ENCODE measurements at regions not wholly inside any gene's neighbourhood (a gene's known extent, or its start where the extent isn't known, plus 50 kb on each side); places are given as distances from the start of the nearest gene placed in this dataset.

- no peak for DNase-seq
Observed at GRCh38 chr17:77763575-77763974, 194.9 kb upstream of the TNRC6C start.

DNA sequence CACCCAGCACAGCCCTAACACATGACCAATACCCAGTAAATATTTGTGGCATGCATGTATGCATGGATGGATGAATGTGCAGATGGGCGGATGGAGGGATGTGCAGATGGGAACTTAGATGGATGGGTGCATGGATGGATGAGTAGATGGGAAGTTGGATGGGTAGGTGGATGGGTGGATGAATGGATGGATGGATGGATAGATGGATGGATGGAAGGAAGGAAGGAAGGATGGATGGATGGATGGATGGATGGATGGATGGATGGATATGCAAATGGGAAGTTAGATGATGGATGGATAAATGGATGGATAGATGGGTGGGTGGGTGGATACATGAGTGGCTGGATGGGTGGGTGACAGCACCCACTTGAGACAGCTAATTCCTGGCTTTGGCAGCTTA lies 193.2 kb upstream of the TNRC6C start:
- DNase-seq: no peak

DNA sequence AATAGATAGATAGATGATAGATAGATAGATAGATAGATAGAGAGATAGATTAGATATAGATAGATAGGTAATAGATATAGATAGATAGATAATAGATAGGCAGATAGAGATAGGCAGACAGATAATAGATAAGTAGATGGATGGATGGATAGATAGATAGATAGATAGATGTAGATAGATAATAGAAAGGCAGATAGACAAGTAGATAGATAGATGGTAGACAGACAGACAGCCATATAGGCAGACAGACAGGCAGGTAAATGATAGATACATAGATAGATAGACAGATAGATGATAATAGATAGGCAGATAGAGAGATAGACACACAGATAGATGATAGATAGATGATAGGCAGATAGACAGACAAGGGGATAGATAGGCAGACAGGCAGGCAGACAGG lies 191.4 kb upstream of the TNRC6C start:
- no peak for DNase-seq

- no peak for DNase-seq
Observed at GRCh38 chr17:77768248-77768852, 190.2 kb upstream of the TNRC6C start.

- DNase-seq: no peak
Observed at GRCh38 chr17:77769215-77769614, 189.3 kb upstream of the TNRC6C start.

- no peak for DNase-seq
Observed at GRCh38 chr17:77769762-77770161, 188.7 kb upstream of the TNRC6C start.

DNA sequence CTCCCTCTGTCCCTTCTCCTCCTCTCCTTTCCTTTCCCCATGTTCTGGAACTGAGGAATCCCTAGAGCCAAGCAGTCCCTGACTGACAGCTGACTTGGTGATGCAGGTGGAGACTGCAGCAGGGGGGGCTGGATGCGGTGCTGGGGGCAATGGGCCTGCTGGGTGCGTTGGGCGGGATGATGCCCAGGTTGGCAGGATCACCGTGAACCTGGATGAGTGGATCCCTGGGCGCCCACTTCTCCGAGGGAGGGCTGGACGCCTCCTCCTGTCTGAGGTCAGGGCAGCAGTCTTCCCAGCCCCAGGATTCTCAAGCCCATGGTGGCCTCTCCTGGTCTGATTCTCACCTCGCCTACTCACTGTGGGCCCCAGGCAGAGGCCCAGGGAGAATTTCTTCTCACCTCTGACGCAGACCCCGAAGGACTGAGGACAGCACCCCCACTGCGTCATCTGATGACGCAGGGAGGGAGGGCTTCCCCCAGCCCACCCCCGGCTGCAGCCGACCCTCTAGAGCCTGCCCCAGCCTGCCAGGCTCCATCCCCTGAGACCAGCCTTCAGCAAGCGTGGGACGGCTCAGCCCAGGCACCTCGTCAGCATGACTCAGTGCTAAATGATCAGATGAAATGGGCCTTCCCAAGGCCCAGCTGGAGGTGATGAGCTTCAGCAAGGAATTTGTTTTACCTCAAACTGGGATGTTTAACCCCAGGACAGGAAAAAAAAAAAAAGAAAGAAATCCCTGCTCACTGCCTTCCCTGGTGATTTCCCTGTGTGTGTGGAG lies 188.0 kb upstream of the TNRC6C start:
- no peak for DNase-seq

DNA sequence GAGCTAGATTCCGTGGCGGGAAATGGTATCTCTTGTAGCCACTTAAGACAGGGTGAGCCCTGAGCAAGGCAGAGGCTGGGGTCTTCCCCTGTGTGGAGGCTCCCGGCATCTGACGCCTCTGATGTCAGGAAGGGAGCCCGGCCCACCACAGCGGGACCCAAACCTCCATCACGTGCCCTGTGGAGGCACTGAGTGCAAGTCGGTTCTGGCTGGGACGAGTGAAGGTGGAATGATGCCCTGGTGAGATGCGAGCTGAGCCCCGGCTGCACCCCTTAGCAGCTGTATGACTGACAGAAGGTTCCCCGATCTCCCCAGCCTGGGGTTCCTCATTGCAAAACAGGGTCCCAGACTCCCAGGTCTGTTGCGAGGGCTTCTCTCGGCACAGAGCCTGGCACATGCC lies 187.4 kb upstream of the TNRC6C start:
- DNase-seq: no peak

DNA sequence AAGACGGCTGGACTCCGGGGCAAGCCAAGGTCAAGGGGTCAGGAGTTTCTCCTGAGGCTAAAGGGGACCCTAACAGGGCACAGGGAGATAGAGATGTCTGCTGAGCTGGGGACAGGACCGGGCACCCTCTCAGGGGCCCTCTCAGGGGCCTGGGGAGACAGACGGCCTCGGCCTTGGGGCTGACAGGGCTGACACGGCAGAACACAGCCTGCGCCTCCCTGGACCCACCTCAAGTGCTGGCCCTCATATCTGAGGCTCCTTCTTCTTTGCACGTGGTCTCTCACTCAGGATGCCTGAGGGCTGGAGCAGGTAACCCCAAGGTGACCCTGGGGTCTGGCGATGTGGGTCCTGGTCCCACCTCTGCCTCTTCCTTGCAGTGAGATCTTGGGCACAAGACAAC lies 186.9 kb upstream of the TNRC6C start:
- no peak for DNase-seq

DNA sequence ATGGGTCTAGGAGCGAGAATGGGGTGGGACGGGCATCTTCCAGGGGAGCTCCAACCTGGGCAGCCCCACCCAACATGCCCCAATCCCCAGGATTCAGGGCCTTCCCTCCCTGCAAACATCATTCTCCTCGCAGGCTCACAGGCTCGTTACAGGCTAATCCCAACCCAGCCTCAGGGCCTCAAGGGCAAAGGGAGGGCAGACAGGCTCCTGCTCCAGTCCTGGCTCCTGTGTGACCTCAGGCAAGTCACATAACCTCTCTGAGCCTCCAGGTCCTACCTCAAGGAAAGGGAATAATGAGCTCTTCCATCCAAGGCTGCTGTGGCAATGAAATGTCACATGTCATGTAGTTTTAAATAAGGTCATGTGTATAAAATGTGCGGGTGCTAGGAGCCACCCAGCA lies 186.5 kb upstream of the TNRC6C start:
- DNase-seq: no peak

DNA sequence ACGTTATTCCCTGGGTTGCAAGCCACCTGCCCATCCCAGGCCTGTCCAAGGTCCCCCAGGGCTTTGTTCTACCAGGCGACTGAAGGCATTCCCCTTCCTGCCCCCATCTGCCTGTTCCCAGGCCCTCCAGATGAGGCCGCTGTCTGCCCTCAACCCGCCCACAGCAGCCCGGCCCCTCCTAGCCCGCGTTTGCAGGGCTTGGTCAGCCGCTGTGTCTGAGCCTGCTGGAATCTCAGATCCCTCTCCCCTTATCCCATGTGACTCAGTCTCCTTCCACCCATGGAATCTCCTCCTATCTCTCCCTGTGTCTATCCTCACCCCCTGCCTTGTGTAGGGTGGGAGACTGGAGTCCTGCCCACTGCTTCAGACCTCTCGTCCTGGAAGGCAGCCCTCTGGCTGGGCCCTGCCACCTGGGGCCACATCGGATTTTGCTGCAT lies 186.0 kb upstream of the TNRC6C start:
- DNase-seq: peak; percentile 74

DNA sequence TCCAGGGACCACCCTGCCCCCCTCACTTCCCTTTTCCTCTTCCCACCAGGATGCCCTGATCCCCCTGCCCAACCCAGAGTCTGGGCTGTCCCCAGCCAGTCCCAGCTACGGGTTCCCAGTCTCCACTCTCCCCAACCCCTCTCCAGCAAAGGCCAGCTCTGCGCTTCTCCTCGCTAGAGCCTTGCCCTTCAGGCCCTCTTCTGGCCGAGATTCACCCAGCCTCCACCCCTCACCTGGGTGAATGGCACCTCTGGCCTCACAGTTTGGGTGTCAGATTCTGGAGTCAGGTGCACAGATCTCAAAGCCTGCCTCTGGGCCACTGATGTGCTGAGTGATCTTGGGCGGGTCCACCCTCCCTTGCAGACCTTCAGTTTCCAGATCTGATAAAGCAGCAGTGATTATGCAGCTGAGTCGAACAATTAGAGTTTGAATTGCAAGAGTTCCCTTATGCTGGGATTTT lies 185.6 kb upstream of the TNRC6C start:
- DNase-seq: no peak

- DNase-seq: no peak
Observed at GRCh38 chr17:77774182-77774581, 184.3 kb upstream of the TNRC6C start.

- no peak for DNase-seq
Observed at GRCh38 chr17:77778636-77779489, 179.6 kb upstream of the TNRC6C start.

GRCh38 chr17:77779711-77780539 lies 178.6 kb upstream of the TNRC6C start:
- DNase-seq: no peak

- DNase-seq: no peak
Observed at GRCh38 chr17:77781536-77781935, 177.0 kb upstream of the TNRC6C start.

DNA sequence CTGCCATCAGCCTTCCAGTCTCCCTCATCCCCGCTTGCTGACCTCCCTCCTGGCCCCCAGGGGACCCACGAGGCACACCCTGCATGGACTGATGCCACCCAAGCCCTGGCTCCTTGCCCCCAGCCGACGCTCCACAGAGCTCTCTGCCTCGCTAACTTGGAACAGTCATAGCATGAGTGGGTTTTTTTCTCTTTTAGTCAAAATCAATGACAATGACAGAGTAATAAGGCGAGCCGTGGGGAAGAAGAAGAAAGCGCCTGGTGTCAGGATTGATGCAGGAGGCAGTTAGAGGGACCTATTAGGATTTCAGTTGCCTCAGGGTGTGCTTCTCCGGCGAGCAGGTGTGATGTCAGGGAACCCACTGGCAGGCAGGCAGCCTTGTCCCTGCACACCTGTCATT lies 176.3 kb upstream of the TNRC6C start:
- DNase-seq: no peak

DNA sequence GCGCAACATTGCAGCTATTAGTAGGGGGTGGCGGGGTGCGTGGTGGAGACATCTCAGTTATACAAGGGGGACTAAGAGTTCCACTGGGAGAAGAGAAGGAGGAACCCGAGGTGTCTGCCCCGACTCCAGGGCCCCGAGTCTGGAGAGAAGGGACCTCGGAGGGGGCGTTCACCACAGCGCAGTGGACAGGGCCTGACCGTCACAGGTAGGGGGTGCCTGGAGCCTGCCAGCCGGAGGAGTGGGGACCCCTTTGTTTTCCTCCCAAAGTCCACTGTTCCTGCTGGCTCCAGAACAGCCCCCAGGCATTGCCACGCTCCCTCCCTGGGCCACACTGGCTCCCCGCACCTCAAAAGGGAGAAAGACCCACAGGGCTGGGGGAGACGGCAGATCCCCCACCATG lies 175.9 kb upstream of the TNRC6C start:
- no peak for DNase-seq

GRCh38 chr17:77783991-77784820 lies 174.3 kb upstream of the TNRC6C start:
- DNase-seq: peak; percentile 83

DNA sequence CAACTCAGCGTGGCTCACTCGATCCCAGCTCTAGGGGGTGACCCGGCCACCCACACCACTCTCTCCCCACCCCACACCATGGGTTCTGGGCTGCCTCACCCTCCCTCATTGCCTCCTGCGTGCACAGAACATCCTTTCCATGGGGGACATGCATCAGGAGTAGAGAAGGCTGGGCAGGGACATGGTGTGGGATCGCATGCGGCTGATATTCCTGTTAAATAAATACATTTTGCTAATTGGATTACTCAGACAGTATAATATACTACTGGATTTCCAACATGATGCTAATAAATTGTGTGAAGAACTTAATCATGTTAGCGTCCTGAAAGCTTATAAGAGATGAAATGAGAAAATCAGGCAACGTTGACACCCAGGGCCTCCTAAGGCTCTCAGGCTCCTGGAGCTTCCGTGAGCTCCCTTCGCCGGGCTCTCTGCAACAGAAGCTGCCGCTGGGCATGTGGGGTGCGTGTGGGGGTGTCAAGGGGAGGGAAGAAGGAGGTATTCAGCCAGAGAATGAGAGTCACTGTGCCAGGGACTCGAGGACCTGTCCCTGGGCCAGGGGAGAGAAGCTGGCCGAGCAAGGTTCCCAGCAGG lies 173.1 kb upstream of the TNRC6C start:
- DNase-seq: no peak

DNA sequence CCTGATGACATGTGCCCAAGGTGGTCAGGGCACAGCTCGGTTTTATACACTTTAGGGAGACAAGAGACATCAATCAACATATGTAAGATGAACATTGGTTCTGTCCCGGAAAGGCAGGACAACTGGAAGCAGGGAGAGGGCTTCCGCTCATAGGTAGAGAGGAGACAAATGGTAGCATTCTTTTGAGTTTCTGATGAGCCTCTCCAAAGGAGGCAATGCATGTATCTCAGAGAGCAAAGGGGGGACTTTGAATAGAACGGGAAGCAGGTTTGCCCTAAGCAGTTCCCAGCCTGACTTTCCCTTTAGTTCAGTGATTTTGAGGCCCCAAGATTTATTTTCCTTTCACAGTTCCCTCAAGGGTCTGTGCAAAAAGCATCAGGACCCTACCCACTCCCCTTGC lies 172.4 kb upstream of the TNRC6C start:
- no peak for DNase-seq
